ENCODE measurements at regions not wholly inside any gene's neighbourhood (a gene's known extent, or its start where the extent isn't known, plus 50 kb on each side); places are given as distances from the start of the nearest gene placed in this dataset.

DNA sequence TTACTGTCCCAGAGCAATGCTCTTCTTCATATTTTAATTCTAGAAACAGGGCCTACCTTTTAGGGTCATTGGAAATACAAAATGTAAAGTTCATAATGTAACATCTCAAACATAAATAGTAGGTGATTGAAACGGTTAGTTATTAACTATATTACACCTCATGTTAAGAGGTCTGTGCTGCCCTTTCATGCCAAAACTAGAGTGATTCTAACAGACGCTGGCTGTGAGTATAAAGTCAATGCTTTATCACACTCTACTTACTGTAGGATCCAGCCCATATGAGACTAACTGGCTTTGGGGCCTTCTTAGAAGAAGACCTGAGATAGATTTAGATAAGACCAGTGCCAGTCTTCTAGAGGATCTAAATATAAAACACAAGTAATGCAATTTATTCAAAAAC lies 966.1 kb upstream of the SORCS1 start:
- TF ChIP-seq, protein P1, sequence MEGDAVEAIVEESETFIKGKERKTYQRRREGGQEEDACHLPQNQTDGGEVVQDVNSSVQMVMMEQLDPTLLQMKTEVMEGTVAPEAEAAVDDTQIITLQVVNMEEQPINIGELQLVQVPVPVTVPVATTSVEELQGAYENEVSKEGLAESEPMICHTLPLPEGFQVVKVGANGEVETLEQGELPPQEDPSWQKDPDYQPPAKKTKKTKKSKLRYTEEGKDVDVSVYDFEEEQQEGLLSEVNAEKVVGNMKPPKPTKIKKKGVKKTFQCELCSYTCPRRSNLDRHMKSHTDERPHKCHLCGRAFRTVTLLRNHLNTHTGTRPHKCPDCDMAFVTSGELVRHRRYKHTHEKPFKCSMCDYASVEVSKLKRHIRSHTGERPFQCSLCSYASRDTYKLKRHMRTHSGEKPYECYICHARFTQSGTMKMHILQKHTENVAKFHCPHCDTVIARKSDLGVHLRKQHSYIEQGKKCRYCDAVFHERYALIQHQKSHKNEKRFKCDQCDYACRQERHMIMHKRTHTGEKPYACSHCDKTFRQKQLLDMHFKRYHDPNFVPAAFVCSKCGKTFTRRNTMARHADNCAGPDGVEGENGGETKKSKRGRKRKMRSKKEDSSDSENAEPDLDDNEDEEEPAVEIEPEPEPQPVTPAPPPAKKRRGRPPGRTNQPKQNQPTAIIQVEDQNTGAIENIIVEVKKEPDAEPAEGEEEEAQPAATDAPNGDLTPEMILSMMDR (conservative IDR thresholded peaks at IDR 0.05), result no peak
- no peak for TF ChIP-seq EZH2 (IDR thresholded peaks at IDR 0.05; ENCODE audit: low read depth)

Data from PC-9 (cell line).